Right cardiac atrium (tissue), 5 donors: ENCODE measurements at regions not wholly inside any gene's neighbourhood (a gene's known extent, or its start where the extent isn't known, plus 50 kb on each side); places are given as distances from the start of the nearest gene placed in this dataset.
A peak's percentile ranks its signal among the peaks of the same experiment; 100 is the strongest.

ENCODE experiments used
- ATAC-seq, 2 donors: fragments of 200-7000 bp; cut with Tn5 transposase; one replicate each; pipeline versions ENCODE4 v1.8.0 to v1.9.1; 2020; ENCODE audit warnings: moderate library complexity in 2 of 2, mild to moderate bottlenecking in 1 of 2
- DNase-seq, 3 donors: peaks; one replicate each; pipeline ENCODE4 v3.0.0-alpha.2; 2020
- H3K27ac ChIP-seq: one replicate; pipeline ENCODE4 v1.5.1; 2013; ENCODE audit warnings: mild to moderate bottlenecking, low read length, control low read depth, moderate library complexity
- H3K27me3 ChIP-seq: one replicate; pipeline ENCODE4 v1.6.1; 2013; ENCODE audit not compliant: control insufficient read depth, insufficient read depth
- H3K4me1 ChIP-seq: one replicate; pipeline ENCODE4 v1.6.1; 2013; ENCODE audit warnings: low read length; ENCODE audit not compliant: control insufficient read depth, insufficient read depth
- H3K4me3 ChIP-seq: one replicate; pipeline ENCODE4 v1.5.1; 2013; ENCODE audit warnings: low read length, control low read depth
- H3K9me3 ChIP-seq: one replicate; pipeline ENCODE4 v1.6.1; 2013; ENCODE audit warnings: low read length; ENCODE audit not compliant: control insufficient read depth
- WGBS: extraction: QIAGEN DNeasy Blood & Tissue Kit; methylation state at CpG from one replicate; pipeline ENCODE4 v1.1.7; 2013; 5-methylcytosine and 5-hydroxymethylcytosine counted together
- intact Hi-C, 4 donors: fragments of 100-400 bp; cut with DNase I; formaldehyde crosslinking; loops; one replicate each; pipeline versions ENCODE4 v1.11.0 to v1.14.0; 2022 to 2023
- donor health status: healthy with polysubstance abuse.
- donor health status: DM: no; HTN: yes; CAD: no.
- donor health status: DM: no; HTN: no; CAD: no.
- donor health status: DM: no; HTN: yes; CAD: no; lungs with severe emphysema.
- donor health status: DM: yes; HTN: yes; CAD: no.

DNA sequence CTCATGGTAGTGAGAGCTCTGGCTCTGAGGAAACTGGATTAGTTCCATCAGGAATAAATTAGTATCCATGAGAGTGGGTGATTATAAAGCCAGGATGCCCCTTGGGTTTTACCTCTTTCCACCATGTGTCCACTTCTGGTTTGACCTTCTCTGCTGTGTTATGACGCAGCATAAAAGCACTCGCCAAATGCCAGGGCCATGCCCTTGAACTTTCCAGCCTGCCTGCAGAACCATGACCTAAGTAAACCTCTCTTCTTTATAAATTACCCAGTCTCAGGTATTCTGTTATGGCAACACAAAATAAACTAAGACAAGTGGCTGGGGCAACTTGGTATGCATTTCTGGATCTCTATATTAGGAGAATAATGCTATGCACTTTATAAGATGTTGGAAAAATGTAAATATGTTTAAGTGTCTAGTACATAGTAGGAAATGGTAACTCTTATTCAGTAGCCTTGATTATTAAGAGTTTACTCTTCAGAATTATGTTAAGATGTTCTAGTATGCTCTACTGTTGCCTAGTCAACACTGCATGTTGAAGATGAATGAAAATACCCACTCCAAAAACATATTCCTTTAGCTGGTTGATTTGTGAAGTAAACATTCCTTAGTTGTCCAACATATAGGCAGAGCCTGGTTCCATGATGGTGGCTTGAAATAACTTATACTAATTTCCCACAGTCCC is 455.6 kb upstream of the TMPO start:
- no peaks in the 10 kb centered on the region for H3K4me1 ChIP-seq
- H3K9me3 ChIP-seq, result no peaks in the 10 kb centered on the region
- no peak for DNase-seq
- no peak overlapping the region for H3K27ac ChIP-seq
- H3K27me3 ChIP-seq, result no peaks in the 10 kb centered on the region
- WGBS, result 45% methylated on average over 2 of the region's 2 CpGs
- no peak overlapping the region for H3K4me3 ChIP-seq
- intact Hi-C loops, result no loop called here
- ATAC-seq, result no peak

DNA sequence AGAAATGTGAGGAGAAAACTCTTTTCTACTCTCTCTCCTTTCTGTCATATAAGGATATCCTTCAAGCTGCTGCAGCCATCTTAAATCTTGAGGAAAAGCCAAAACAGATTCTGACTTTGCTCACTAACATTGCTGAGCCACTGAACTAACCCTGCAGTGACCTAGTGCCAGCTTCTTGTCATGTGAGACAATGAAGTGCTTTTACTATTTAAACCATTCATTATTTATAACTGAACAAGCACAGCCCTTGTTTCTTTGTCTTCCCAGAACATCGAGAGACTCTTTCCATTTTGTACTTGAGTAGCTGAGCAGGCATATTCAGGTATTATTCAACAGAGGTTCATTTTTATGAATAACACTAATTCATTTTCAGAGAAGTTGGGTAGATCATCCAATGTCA is 455.0 kb upstream of the TMPO start:
- Histone ChIP-seq H3K4me1 (no peaks in the 10 kb centered on the region), H3K27ac (no peak overlapping the region), H3K27me3 (no peaks in the 10 kb centered on the region), H3K9me3 (no peaks in the 10 kb centered on the region), H3K4me3 (no peak overlapping the region)
- no peak for ATAC-seq
- WGBS, result 81% methylated on average over 1 of the region's 1 CpG
- no peak for DNase-seq
- intact Hi-C loops, result no loop called here

DNA sequence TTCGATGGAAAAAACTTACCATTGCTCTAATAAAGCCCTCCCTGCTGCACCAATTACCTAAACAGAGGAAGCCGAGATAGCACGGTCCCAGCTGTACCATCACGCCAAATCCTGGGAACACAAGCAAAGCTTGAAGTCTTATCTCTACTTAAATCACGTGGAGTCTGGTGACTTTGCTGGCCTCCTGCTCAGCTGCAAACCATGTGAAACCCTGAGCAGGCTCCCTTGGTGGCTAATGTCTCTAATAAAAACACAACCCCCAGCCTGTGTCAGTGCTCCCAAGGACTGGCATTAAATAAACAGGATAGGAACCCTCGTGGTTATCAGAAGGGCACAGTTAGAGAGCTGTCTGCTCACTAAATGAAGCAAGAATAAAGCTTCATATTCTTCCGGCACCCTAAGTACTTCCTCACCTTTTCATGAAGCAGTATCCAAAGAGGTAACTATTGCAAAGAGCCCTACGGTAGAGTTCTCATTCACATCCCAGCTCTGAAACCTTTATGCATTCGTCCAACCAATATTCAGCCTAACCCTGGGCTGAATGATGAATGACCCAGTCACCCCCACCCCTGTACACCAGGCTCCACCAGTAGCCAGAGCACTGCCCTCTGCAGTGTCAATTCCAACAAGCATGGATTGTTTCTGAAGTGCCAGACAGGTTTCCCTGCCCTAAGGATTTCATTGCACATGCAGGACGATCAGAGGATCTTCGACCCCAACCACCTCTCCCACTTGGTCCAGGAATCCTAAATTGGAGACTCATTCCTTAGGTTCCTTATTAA is 452.7 kb upstream of the TMPO start:
- H3K4me3 ChIP-seq, result no peak overlapping the region
- H3K4me1 ChIP-seq, result no peaks in the 10 kb centered on the region
- no peak for DNase-seq
- H3K9me3 ChIP-seq, result no peaks in the 10 kb centered on the region
- 65% methylated on average over 11 of the region's 11 CpGs for WGBS
- no peak for ATAC-seq
- no peaks in the 10 kb centered on the region for H3K27me3 ChIP-seq
- intact Hi-C loops, result no loop called here
- H3K27ac ChIP-seq, result no peak overlapping the region

DNA sequence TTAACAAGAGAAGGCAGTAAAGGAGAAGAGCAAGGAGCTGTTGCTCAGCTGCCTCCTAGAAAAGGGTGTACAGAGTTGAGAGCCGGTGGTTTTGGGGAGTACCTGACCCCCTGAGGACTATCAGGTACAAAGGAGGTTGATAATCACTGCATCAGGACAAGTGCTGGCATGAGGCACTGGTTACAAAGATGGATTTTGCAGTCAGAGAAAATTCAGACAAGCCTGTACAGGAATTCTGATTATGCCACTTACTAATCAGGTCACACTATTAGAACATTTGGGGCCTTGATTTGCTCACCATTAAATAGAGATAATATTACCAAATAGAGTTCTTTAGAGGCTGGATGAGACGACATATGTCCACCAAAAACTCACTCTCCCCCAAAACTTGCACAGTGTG is 450.9 kb upstream of the TMPO start:
- Histone ChIP-seq H3K4me1 (no peaks in the 10 kb centered on the region), H3K27me3 (no peaks in the 10 kb centered on the region), H3K4me3 (no peak overlapping the region), H3K9me3 (no peaks in the 10 kb centered on the region), H3K27ac (no peak overlapping the region)
- intact Hi-C loops, result no loop called here
- ATAC-seq (no peak), DNase-seq (no peak)
- WGBS, result 69% methylated on average over 2 of the region's 2 CpGs

DNA sequence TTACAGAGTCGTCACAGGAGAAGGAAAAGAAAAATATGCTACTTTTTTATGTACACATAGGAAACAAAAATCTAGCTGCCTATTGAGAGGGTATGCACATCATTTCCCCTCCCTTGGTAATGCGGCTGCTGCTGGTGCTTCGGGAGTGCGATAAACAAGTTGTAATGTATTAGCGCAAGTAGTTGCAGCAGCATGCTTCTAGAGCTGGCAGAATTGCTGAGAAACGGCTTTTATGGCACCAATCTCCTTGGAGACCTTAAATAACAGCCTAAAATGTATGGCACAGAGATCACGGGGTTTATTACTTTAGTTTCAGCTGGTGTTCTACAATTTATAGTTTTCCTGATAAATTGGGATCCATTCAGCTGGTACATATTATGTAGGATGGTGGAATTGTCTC is 447.6 kb upstream of the TMPO start:
- Histone ChIP-seq H3K9me3 (no peaks in the 10 kb centered on the region), H3K27ac (no peak overlapping the region), H3K4me1 (no peaks in the 10 kb centered on the region), H3K4me3 (no peak overlapping the region), H3K27me3 (no peaks in the 10 kb centered on the region)
- 87% methylated on average over 7 of the region's 7 CpGs for WGBS
- intact Hi-C loops, result no loop called here
- DNase-seq (no peak), ATAC-seq (no peak)

DNA sequence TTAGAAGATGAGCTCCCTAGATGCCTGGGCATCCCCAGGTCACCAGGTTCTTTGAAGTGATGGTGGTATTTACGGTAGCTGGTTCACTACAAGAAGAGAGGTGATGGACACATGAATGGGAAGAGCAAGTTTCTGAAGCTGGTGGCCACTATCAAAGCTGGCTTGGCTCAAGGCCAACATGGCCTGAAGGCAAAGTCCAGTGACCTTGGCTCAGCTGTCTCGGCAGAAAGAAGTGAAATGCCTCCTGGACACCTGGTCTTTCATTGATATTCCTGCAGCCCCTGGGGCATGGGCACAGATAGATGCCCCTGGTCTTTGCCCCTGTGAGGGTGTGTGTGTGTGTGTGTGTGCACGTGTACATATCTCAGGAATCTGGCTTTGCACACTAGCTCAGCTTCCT is 441.8 kb upstream of the TMPO start:
- no peak overlapping the region for H3K27ac ChIP-seq
- H3K9me3 ChIP-seq, result no peaks in the 10 kb centered on the region
- H3K27me3 ChIP-seq, result no peaks in the 10 kb centered on the region
- intact Hi-C loops, result no loop called here
- ATAC-seq (no peak), DNase-seq (peak in 1 of 3 donors; percentile 46)
- no peaks in the 10 kb centered on the region for H3K4me1 ChIP-seq
- 75% methylated on average over 3 of the region's 3 CpGs for WGBS
- H3K4me3 ChIP-seq, result no peak overlapping the region

DNA sequence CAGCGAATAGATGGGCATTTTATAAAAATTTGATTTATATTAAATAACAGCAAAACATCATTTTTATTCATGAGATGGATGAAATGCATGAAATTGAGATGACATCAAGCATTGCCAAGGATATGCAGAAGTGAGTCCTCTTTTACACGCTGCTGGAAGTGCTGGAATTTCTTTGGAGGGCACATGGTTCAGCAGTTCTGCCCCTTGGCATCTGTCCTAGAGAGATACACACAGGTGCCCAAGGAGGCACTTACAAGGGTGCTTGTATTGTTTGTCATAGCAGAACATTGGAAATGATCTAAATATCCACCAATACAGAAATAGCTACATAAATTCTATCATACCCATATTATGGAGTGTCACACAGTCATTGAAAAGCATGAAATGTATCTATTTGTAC is 441.1 kb upstream of the TMPO start:
- intact Hi-C loops, result no loop called here
- Histone ChIP-seq H3K27me3 (no peaks in the 10 kb centered on the region), H3K4me3 (no peak overlapping the region), H3K4me1 (no peaks in the 10 kb centered on the region), H3K9me3 (no peaks in the 10 kb centered on the region), H3K27ac (no peak overlapping the region)
- ATAC-seq (no peak), DNase-seq (no peak)
- 75% methylated on average over 2 of the region's 2 CpGs for WGBS

DNA sequence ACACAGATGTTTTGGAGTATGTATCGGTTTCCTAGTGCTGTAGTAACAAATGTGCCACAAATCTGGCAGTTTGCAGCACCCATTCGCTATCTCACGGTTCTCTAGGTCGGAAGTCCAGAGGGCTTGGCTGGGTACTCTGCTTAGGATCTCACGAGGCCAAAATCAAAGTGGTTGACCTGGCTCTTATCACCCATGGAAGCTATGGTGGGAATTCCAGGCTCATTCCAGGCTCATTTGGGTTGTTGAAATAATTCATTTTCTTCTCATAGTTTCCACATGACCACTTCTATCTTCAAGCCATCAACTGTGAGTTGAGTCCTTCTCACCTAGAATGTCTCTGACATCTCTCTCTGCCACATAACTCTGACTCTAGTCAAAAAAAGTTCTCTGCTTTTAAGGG is 431.0 kb upstream of the TMPO start:
- ATAC-seq, result no peak
- H3K4me3 ChIP-seq, result no peak overlapping the region
- intact Hi-C loops, result no loop called here

DNA sequence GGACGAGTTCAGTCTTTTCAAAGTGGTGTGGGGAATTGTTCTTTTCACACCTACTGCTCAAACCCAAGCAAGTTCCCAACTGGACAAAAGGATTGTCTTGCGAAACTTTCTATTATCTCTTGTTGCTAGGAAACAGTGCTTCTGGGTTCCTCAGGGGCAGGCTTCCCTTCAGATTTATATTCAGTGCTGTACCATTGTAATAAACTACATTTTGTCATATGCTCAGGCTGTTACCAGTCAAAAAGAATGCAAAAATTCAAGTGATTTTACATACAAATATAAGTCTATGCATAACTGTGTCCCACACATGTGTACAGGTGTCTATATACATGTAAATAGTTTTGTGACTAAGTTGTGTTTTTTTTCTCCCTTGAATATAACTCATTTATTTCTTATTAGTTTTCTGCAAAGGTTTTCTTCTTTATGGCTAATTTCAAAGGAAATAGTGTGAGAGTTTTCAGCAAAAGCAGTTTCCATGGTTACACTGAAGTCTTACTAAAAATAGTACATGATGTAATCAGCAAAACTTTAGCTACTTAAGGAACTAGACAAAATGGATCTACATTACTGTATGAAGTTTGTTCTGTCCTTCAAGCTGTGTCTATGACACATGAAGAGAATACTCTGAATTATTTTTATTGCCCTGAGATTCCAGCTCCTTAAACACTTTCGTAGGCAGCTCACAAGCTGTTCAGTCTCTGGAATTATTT is 430.2 kb upstream of the TMPO start:
- Histone ChIP-seq H3K27me3 (no peaks in the 10 kb centered on the region), H3K27ac (no peak overlapping the region), H3K4me1 (no peaks in the 10 kb centered on the region), H3K4me3 (no peak overlapping the region), H3K9me3 (no peaks in the 10 kb centered on the region)
- ATAC-seq (no peak), DNase-seq (no peak)
- 29% methylated on average over 3 of the region's 3 CpGs for WGBS
- intact Hi-C loops, result no loop called here

More for the DNA sequence above, 431.0 kb upstream of the TMPO start:
- no peaks in the 10 kb centered on the region for H3K4me1 ChIP-seq
- no peaks in the 10 kb centered on the region for H3K9me3 ChIP-seq
- H3K27ac ChIP-seq, result no peak overlapping the region
- 80% methylated on average over 5 of the region's 5 CpGs for WGBS
- no peak for DNase-seq
- H3K27me3 ChIP-seq, result no peaks in the 10 kb centered on the region

DNA sequence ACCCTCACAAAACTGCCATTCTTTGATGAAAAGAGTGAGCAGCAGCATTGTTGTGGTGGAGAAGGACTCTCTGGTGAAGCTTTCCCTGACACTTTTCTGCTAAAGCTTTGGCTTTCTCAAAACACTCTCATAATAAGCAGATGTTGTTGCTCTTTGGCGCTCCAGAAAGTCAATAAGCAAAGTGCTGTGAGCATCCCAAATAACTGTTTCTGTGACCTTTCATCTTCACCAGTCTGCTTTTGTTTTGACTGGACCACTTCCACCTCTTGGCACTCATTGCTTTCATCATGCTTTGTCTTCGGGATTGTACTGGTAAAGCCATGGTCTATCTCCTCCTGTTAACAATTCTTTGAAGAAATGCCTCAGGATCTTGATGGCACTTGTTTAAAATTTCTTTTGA is 424.7 kb upstream of the TMPO start:
- ATAC-seq (no peak), DNase-seq (no peak)
- Histone ChIP-seq H3K9me3 (peaks cover 1% of the 10 kb centered on the region), H3K4me1 (no peaks in the 10 kb centered on the region), H3K4me3 (no peak overlapping the region), H3K27ac (no peak overlapping the region), H3K27me3 (no peaks in the 10 kb centered on the region)
- intact Hi-C loops, result no loop called here
- WGBS, result 47% methylated on average over 2 of the region's 2 CpGs

DNA sequence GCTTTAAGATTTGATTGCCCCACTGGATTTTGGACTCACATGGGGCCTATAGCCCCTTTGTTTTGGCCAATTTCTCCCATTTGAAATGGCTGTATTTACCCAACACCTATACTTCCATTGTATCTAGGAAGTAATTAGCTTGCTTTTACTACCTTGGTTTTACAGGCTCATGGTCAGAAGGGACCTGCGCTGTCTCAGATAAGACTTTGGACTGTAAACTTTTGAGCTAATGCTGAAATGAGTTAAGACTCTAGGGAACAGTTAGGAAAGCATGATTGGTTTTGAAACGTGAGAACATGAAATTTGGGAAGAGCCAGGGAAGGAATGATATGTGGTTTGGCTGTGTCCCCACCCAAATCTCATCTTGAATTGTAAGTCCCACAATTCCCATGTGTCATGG is 419.0 kb upstream of the TMPO start:
- H3K4me3 ChIP-seq, result no peak overlapping the region
- no peaks in the 10 kb centered on the region for H3K4me1 ChIP-seq
- DNase-seq (no peak), ATAC-seq (no peak)
- peaks cover 2% of the 10 kb centered on the region for H3K9me3 ChIP-seq
- 79% methylated on average over 2 of the region's 2 CpGs for WGBS
- intact Hi-C loops, result no loop called here
- no peaks in the 10 kb centered on the region for H3K27me3 ChIP-seq
- no peak overlapping the region for H3K27ac ChIP-seq
